Caco-2 (cell line): ENCODE measurements at regions not wholly inside any gene's neighbourhood (a gene's known extent, or its start where the extent isn't known, plus 50 kb on each side); places are given as distances from the start of the nearest gene placed in this dataset.

ENCODE experiments used
- BruUV-seq: library from RNA; stranded (reverse); fragments of 400-500 nt; replicated peaks from 2 replicates; lab custom pipeline; 2021; lab: Mats Ljungman, UMichigan
- CTCF ChIA-PET: fragments of 300-600 bp; sonication (Branson Sonifier 250); formaldehyde crosslinking; loops from one replicate; lab custom pipeline; 2022; ENCODE audit warnings: antibody characterized with exemption; lab: Charles Lee
- POLR2A ChIA-PET: fragments of 300-600 bp; sonication (Branson Sonifier 250); formaldehyde crosslinking; loops from one replicate; lab custom pipeline; 2022; ENCODE audit warnings: antibody characterized with exemption; lab: Charles Lee
- DNase-seq, 2 experiments: peaks; one replicate each; pipeline versions ENCODE4 v3.0.0 to v3.0.0-alpha.2; 2020 to 2022
- H3K27me3 ChIP-seq: replicated peaks from 2 replicates; pipeline ENCODE4 v1.6.0; 2011; ENCODE audit warnings: low read length; ENCODE audit not compliant: control insufficient read depth, insufficient read depth
- H3K36me3 ChIP-seq: 2 replicates; pipeline ENCODE4 v1.5.1; 2011; ENCODE audit warnings: low read length; ENCODE audit not compliant: control insufficient read depth, insufficient read depth
- H3K4me1 ChIP-seq: fragments of 250-450 bp; sonication (Bioruptor Pico); 2 replicates; pipeline ENCODE4 v1.5.1; 2020; ENCODE audit warnings: mild to moderate bottlenecking
- H3K4me3 ChIP-seq: 2 replicates; pipeline ENCODE4 v1.5.1; 2011; ENCODE audit warnings: low read depth, mild to moderate bottlenecking, control low read depth, low read length
- H3K9me3 ChIP-seq: fragments of 250-450 bp; sonication (Bioruptor Pico); 2 replicates; pipeline ENCODE4 v1.5.1; 2020; ENCODE audit warnings: mild to moderate bottlenecking, moderate library complexity
- H3K27ac Mint-ChIP-seq: one replicate; pipeline ENCODE4 v1.8.0; 2022; ENCODE audit warnings: mixed read lengths; ENCODE audit not compliant: unreplicated experiment
- H3K27me3 Mint-ChIP-seq: one replicate; pipeline ENCODE4 v1.8.0; 2022; ENCODE audit warnings: mixed read lengths; ENCODE audit not compliant: insufficient read depth, unreplicated experiment
- H3K36me3 Mint-ChIP-seq: one replicate; pipeline ENCODE4 v1.8.0; 2022; ENCODE audit warnings: mild to moderate bottlenecking, mixed read lengths; ENCODE audit not compliant: insufficient read depth, unreplicated experiment
- H3K4me1 Mint-ChIP-seq: one replicate; pipeline ENCODE4 v1.8.0; 2022; ENCODE audit warnings: low read depth, mixed read lengths; ENCODE audit not compliant: unreplicated experiment
- H3K4me3 Mint-ChIP-seq: one replicate; pipeline ENCODE4 v1.8.0; 2022; ENCODE audit warnings: mild to moderate bottlenecking, moderate library complexity, mixed read lengths; ENCODE audit not compliant: unreplicated experiment
- H3K9me3 Mint-ChIP-seq: one replicate; pipeline ENCODE4 v1.8.0; 2022; ENCODE audit warnings: mixed read lengths; ENCODE audit not compliant: unreplicated experiment
- CTCF ChIP-seq, 2 experiments: fragments of 200-600 bp in 1 of 2; IDR thresholded peaks; 1 replicate in 1 of 2; 2 replicates in 1 of 2; pipeline versions ENCODE4 v1.5.1 to v1.8.0; 2011 to 2022; ENCODE audit warnings: antibody characterized with exemption in 1 of 2, control low read depth in 1 of 2, inconsistent platforms in 1 of 2, low read depth in 1 of 2, low read length in 1 of 2, mild to moderate bottlenecking in 1 of 2, moderate library complexity in 1 of 2; ENCODE audit not compliant: insufficient read depth in 1 of 2, severe bottlenecking in 1 of 2, unreplicated experiment in 1 of 2
- intact Hi-C: fragments of 100-400 bp; cut with micrococcal nuclease; formaldehyde crosslinking; loops from one replicate; pipeline ENCODE4 v1.10.0; 2022; ENCODE audit not compliant: unreplicated experiment

DNA sequence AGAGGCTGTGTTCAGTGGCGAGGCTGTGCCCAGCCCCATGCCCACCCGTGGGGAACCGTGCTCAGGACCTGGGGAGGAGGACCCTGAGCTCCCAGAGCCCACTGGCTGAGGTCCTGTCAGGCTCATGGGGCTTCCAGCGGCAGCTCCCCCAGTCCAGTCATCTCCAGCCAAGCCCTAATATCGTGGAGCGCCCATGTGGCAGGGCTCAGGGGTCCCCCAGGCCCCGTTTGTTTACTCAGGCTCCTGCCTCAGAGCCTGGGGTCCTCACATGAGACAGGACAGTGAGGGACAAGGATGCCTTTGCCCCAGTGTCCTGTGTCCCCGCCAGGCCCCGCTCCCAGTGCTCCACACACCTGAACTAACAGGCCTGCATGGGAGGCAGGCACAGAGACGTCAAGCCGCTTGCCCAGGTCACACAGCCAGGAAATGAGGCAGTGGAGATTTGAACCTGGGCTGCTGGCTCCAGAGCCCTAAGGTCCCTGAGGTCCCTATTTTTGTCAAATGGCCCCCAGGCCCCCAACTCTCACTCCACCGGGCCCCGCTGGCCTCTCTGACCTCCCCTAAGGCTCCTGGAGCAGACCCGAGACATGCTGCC is 100.7 kb upstream of the ACTRT2 start:
- CTCF ChIA-PET = no interaction called here

DNA sequence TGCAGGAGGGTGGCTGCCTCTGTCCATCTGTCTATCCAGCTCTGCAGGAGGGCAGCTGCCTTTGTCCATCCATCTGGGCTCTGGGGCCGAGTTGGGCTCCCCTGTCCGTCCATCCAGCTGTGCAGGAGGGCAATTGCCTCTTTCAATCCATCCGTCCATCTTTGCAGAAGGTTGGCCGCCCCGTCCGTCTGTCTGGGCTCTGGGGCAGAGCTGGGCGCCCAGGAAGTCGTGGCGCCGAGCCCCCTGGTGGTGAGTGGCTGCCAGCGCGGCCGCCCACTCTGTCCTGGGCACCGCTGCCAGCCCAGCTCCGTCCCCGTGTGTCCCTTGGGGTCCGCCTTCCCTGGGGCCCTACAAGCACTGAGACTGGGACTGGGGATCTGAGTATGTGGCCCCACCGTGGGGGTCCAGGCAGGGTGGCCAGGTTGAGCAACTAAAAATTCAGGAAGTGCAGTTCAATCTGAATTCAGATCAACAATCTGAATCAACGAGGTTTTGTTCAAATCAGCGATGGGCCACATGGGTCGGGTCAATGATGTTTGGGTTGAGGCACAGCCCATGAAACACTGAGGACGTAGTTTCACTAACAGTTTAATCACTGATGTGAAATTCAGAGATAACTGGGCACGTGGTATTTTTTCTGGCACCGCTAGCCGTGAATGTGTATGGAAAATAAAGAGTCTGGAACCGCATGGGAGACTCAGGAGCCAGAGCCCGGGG is 99.1 kb upstream of the ACTRT2 start:
- H3K9me3 Mint-ChIP-seq = no peaks in the 10 kb centered on the region
- no peaks in the 10 kb centered on the region for H3K36me3 Mint-ChIP-seq
- BruUV-seq = no TSS peak
- no peaks in the 10 kb centered on the region for H3K4me1 Mint-ChIP-seq
- DNase-seq = peak in 1 of 2 experiments; percentile 26
- Histone ChIP-seq H3K9me3 (no peaks in the 10 kb centered on the region), H3K4me1 (no peaks in the 10 kb centered on the region), H3K4me3 (no peak overlapping the region), H3K27me3 (no peaks in the 10 kb centered on the region), H3K36me3 (no peaks in the 10 kb centered on the region)
- peaks cover 12% of the 10 kb centered on the region for H3K27me3 Mint-ChIP-seq
- POLR2A ChIA-PET = no interaction called here
- no peak overlapping the region for H3K27ac Mint-ChIP-seq
- CTCF ChIA-PET = no interaction called here
- intact Hi-C loops = no loop called here
- no peak overlapping the region for H3K4me3 Mint-ChIP-seq
- peak; percentile 70 to 76 for TF ChIP-seq CTCF (IDR thresholded peaks at IDR 0.05; ENCODE audit: insufficient read depth in 1 of 2, low read depth in 1 of 2, low read length in 1 of 2, severe bottlenecking in 1 of 2, unreplicated experiment in 1 of 2)

More for the DNA sequence above, 100.7 kb upstream of the ACTRT2 start:
- POLR2A ChIA-PET = no interaction called here
- BruUV-seq = no TSS peak
- no peak overlapping the region for H3K4me3 Mint-ChIP-seq
- Histone ChIP-seq H3K4me1 (no peaks in the 10 kb centered on the region), H3K9me3 (no peaks in the 10 kb centered on the region), H3K36me3 (no peaks in the 10 kb centered on the region), H3K4me3 (no peak overlapping the region), H3K27me3 (no peaks in the 10 kb centered on the region)
- H3K27ac Mint-ChIP-seq = no peak overlapping the region
- DNase-seq = no peak
- no peaks in the 10 kb centered on the region for H3K9me3 Mint-ChIP-seq
- H3K36me3 Mint-ChIP-seq = no peaks in the 10 kb centered on the region
- TF ChIP-seq CTCF (IDR thresholded peaks at IDR 0.05; ENCODE audit: insufficient read depth in 1 of 2, low read depth in 1 of 2, low read length in 1 of 2, severe bottlenecking in 1 of 2, unreplicated experiment in 1 of 2) = no peak
- intact Hi-C loops = no loop called here
- peaks cover 6% of the 10 kb centered on the region for H3K27me3 Mint-ChIP-seq
- H3K4me1 Mint-ChIP-seq = no peaks in the 10 kb centered on the region

GRCh38 chr1:2923351-2923750 is 97.9 kb upstream of the ACTRT2 start:
- ChIA-PET POLR2A (no interaction called here), CTCF (no interaction called here)
- H3K36me3 Mint-ChIP-seq = no peaks in the 10 kb centered on the region
- Histone ChIP-seq H3K4me1 (no peaks in the 10 kb centered on the region), H3K9me3 (no peaks in the 10 kb centered on the region), H3K27me3 (no peaks in the 10 kb centered on the region), H3K36me3 (no peaks in the 10 kb centered on the region), H3K4me3 (no peak overlapping the region)
- no peaks in the 10 kb centered on the region for H3K4me1 Mint-ChIP-seq
- DNase-seq = no peak
- intact Hi-C loops = no loop called here
- peaks cover 12% of the 10 kb centered on the region for H3K27me3 Mint-ChIP-seq
- H3K27ac Mint-ChIP-seq = no peak overlapping the region
- no TSS peak for BruUV-seq
- no peak for TF ChIP-seq CTCF (IDR thresholded peaks at IDR 0.05; ENCODE audit: insufficient read depth in 1 of 2, low read depth in 1 of 2, low read length in 1 of 2, severe bottlenecking in 1 of 2, unreplicated experiment in 1 of 2)
- no peaks in the 10 kb centered on the region for H3K9me3 Mint-ChIP-seq
- H3K4me3 Mint-ChIP-seq = no peak overlapping the region
